Tongue (tissue), 1 donor: ENCODE measurements at regions not wholly inside any gene's neighbourhood (a gene's known extent, or its start where the extent isn't known, plus 50 kb on each side); places are given as distances from the start of the nearest gene placed in this dataset.

ENCODE experiments used
- DNase-seq: peaks from one replicate; pipeline ENCODE4 v3.0.0-alpha.2; 2015

- DNase-seq, result no peak
Observed at GRCh38 chr19:13604902-13605586, 98.8 kb upstream of the CACNA1A start.

- DNase-seq, result no peak
Observed at GRCh38 chr19:13600802-13601201, 94.5 kb upstream of the CACNA1A start.

GRCh38 chr19:13600091-13600490 lies 93.8 kb upstream of the CACNA1A start:
- DNase-seq, result no peak

GRCh38 chr19:13599681-13600080 lies 93.4 kb upstream of the CACNA1A start:
- DNase-seq, result no peak

GRCh38 chr19:13598098-13598497 lies 91.8 kb upstream of the CACNA1A start:
- DNase-seq, result no peak

- DNase-seq, result peak; percentile 85
Observed at GRCh38 chr19:13597640-13598039, 91.4 kb upstream of the CACNA1A start.

GRCh38 chr19:13588957-13589833 lies 82.9 kb upstream of the CACNA1A start:
- peak; percentile 82 for DNase-seq

- DNase-seq, result no peak
Observed at GRCh38 chr19:13585512-13585911, 79.2 kb upstream of the CACNA1A start.

- DNase-seq, result no peak
Observed at GRCh38 chr19:13583753-13584152, 77.5 kb upstream of the CACNA1A start.

GRCh38 chr19:13583114-13583513 lies 76.8 kb upstream of the CACNA1A start:
- DNase-seq, result no peak

- DNase-seq, result no peak
Observed at GRCh38 chr19:13581576-13581975, 75.3 kb upstream of the CACNA1A start.

GRCh38 chr19:13579388-13580060 lies 73.2 kb upstream of the CACNA1A start:
- no peak for DNase-seq

- no peak for DNase-seq
Observed at GRCh38 chr19:13576726-13577125, 70.4 kb upstream of the CACNA1A start.

GRCh38 chr19:13574933-13575332 lies 68.7 kb upstream of the CACNA1A start:
- DNase-seq, result peak; percentile 5

GRCh38 chr19:13573056-13573667 lies 66.9 kb upstream of the CACNA1A start:
- DNase-seq, result no peak

- no peak for DNase-seq
Observed at GRCh38 chr19:13561461-13561860, 55.2 kb upstream of the CACNA1A start.

GRCh38 chr19:13557756-13558398 lies 51.6 kb upstream of the CACNA1A start:
- no peak for DNase-seq

GRCh38 chr19:13556552-13556951 lies 50.3 kb upstream of the CACNA1A start:
- DNase-seq, result no peak
